ENCODE measurements at regions not wholly inside any gene's neighbourhood (a gene's known extent, or its start where the extent isn't known, plus 50 kb on each side); places are given as distances from the start of the nearest gene placed in this dataset.

DNA sequence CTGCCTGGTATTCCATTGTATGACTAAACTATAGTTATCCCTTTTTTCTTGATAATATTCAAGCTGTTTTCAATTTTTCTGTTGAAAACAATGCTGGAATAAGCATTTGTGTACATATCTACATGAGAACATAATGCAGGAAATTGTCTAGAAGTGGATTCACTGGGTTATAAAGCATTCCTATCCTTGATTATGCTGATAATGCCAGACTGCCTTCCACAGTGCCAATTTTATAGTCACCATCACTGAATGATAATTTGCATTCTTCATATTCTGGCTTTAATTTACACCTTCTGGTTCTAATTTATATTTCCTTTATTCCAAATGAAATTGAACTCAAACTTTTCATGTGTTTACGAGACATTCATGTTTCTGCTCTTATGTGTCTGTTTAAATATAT lies 651.0 kb upstream of the PLXNA2 start:
- Histone ChIP-seq H3K4me3 (no peak overlapping the region), H3K27me3 (ENCODE audit: low read depth) (no peaks in the 10 kb centered on the region), H3K9me3 (no peaks in the 10 kb centered on the region), H3K4me1 (no peaks in the 10 kb centered on the region), H3K36me3 (replicated peaks) (no peaks in the 10 kb centered on the region)
- in situ Hi-C loops (cut with MboI; ENCODE audit: low sequenced_read_pairs) = no loop called here
- no peak for DNase-seq (ENCODE audit: low spot score in 2 of 2)

DNA sequence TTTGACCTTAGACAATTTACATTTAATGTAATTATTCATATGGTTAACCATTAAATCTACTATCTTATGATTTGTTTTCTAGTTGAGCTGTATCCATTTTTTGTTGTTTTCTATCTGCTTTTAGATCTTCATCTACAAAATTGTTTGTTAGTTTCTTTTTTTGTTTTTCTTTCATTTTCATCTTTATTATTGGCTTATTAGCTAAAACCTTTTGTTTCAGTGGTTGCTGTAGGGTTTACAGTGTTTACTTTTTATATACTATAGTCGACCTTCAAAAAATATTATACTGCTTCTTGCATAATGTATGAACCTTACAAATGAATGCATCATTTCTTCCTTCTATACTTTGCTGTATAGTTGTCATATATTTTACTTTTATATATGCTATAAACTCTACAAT lies 651.6 kb upstream of the PLXNA2 start:
- Histone ChIP-seq H3K36me3 (replicated peaks) (no peaks in the 10 kb centered on the region), H3K27me3 (ENCODE audit: low read depth) (no peaks in the 10 kb centered on the region), H3K4me3 (no peak overlapping the region), H3K9me3 (no peaks in the 10 kb centered on the region), H3K4me1 (no peaks in the 10 kb centered on the region)
- in situ Hi-C loops (cut with MboI; ENCODE audit: low sequenced_read_pairs) = no loop called here
- no peak for DNase-seq (ENCODE audit: low spot score in 2 of 2)

DNA sequence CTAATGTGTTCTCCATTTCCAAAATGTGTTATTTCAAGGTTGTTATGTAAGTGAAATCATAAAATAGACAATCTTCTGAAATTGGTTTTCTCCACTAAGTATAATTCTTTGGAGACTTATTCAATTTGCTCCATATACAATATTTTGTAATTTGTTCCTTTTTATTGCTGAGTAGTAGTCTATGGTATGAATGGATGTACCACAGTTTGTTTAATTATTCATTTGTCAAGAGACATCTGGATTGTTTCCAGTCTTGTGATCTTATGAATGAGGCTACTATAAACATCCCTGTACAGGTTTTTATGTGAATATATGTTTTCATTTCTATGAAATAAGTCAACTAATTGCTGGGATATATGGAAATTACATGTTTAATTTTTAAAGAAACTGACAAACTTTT lies 652.6 kb upstream of the PLXNA2 start:
- Histone ChIP-seq H3K4me3 (no peak overlapping the region), H3K36me3 (replicated peaks) (no peaks in the 10 kb centered on the region), H3K4me1 (no peaks in the 10 kb centered on the region), H3K27me3 (ENCODE audit: low read depth) (no peaks in the 10 kb centered on the region), H3K9me3 (no peaks in the 10 kb centered on the region)
- in situ Hi-C loops (cut with MboI; ENCODE audit: low sequenced_read_pairs) = no loop called here
- DNase-seq (ENCODE audit: low spot score in 2 of 2) = no peak

DNA sequence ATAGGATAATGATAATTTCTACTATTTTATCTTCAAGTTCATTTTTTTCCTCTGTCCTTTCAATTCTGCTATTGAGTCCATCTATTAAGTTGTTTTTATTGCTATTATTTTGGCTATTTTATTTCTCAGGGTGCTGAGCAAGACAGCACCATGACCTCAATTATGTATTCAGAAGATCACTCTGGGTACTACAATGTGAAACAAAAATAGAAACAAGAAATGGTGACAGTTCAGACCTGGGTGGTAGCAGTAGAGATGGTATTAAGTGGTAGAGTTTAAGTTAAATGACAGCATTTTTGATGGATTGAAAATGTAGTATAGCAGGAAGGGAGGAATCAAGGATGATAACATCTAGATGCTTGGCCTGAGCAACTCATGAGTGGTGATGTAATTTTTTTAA lies 655.3 kb upstream of the PLXNA2 start:
- Histone ChIP-seq H3K36me3 (replicated peaks) (no peaks in the 10 kb centered on the region), H3K4me3 (no peak overlapping the region), H3K4me1 (no peaks in the 10 kb centered on the region), H3K9me3 (no peaks in the 10 kb centered on the region), H3K27me3 (ENCODE audit: low read depth) (no peaks in the 10 kb centered on the region)
- DNase-seq (ENCODE audit: low spot score in 2 of 2) = no peak
- in situ Hi-C loops (cut with MboI; ENCODE audit: low sequenced_read_pairs) = no loop called here

DNA sequence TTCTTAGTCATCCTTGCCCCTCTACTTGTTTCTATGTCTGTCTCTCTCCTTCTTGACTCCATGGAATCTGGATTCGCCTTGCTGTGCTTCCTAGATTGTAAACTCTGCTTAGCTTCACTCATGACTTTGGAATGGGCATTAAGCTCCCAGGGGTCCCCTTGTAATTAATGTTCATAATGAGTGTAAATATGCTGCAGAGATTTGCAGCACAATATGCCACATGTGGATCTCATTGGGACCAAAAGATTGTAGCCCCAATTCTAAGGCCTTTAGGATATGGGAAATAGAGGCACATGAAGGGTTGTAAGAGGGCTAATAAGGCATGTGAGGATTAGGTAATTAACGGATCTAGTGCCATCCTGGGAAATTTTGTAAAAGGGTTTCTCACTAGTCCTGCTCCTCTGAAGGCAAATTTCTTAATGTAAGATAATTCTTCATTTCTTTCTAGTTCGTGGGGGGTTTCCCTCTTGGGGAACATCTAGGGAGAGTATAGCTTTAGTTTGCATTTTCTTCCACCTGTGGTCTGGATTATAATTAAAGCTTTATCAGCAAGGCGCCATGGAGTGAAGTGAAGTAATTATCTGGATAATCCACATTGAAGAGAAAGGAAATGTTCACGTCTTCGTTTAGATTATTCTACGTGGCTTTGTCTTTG lies 659.2 kb upstream of the PLXNA2 start:
- no peaks in the 10 kb centered on the region for H3K36me3 ChIP-seq (replicated peaks)
- H3K4me1 ChIP-seq = no peaks in the 10 kb centered on the region
- H3K9me3 ChIP-seq = no peaks in the 10 kb centered on the region
- no peak overlapping the region for H3K4me3 ChIP-seq
- H3K27me3 ChIP-seq (ENCODE audit: low read depth) = no peaks in the 10 kb centered on the region
- in situ Hi-C loops (cut with MboI; ENCODE audit: low sequenced_read_pairs) = no loop called here
- DNase-seq (ENCODE audit: low spot score in 2 of 2) = no peak

DNA sequence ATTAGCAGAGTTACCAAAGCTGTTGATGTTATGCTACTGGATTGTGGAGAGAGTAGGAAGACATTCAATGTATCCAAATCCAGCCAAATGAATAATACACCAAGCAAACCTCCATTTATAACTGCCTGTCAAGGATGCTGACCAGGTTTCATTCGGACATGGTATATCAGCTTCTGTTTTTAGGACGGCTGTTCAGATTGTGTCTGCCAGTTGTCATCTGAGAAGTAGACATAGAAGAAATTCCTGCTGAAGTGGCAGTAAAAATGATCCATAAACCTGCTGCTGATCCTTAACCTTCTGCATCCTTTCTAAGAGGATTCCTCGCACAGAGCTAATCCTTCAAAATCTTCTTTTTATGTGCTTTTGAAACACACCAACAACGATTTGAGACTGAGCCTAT lies 663.6 kb upstream of the PLXNA2 start:
- Histone ChIP-seq H3K36me3 (replicated peaks) (no peaks in the 10 kb centered on the region), H3K27me3 (ENCODE audit: low read depth) (no peaks in the 10 kb centered on the region; the same call in 1 of the 2 replicates), H3K4me3 (no peak overlapping the region), H3K4me1 (no peaks in the 10 kb centered on the region), H3K9me3 (no peaks in the 10 kb centered on the region)
- no peak for DNase-seq (ENCODE audit: low spot score in 2 of 2)
- in situ Hi-C loops (cut with MboI; ENCODE audit: low sequenced_read_pairs) = no loop called here

DNA sequence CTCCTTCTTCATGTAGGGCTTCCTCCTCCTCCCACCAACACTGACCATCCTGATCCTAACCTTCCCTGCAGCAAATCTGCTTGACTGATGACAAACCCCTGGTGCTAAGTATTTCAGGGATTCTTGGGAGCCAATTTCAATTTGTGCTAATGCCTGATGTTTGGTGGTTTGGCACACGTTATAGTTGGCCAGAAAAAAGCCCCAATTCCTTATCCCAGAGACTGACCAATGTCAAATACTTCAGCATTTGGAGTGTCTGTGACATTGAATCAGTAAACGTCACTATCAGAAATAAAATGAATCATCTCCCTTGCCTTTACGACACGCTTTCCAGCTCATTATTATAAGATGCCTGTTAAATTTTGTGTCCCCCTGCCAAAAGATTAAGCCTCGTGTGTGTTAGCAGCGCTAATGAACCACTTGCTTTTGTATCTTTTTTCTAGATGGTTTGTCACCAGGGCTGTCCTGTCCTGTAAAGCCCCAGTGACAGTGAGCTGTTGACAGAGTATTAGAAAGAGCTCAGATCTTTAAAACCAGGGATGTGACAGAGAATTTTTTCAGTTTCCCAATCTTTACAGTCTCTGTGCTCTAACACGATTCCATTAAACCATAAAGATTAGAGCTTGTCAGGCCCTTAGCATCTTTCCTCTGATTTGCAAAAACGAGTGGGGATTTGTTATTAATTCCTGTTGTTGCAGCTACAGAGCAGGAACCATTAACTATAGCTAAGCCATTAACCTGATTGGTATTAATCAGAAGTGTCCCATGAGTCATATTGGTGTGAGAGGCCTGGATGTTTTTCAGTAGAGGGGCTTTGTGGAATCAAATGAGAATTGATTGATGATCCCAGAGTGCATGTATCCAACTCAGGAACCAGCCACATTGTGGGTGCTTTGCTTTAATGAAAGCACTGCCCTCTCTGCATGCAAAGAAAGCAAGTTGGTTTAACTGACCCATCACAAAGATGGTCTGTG lies 665.1 kb upstream of the PLXNA2 start:
- DNase-seq (ENCODE audit: low spot score in 2 of 2) = no peak
- H3K9me3 ChIP-seq = no peaks in the 10 kb centered on the region
- H3K4me3 ChIP-seq = no peak overlapping the region
- no peaks in the 10 kb centered on the region for H3K4me1 ChIP-seq
- H3K36me3 ChIP-seq (replicated peaks) = no peaks in the 10 kb centered on the region
- no peaks in the 10 kb centered on the region; the same call in 1 of the 2 replicates for H3K27me3 ChIP-seq (ENCODE audit: low read depth)
- in situ Hi-C loops (cut with MboI; ENCODE audit: low sequenced_read_pairs) = no loop called here

DNA sequence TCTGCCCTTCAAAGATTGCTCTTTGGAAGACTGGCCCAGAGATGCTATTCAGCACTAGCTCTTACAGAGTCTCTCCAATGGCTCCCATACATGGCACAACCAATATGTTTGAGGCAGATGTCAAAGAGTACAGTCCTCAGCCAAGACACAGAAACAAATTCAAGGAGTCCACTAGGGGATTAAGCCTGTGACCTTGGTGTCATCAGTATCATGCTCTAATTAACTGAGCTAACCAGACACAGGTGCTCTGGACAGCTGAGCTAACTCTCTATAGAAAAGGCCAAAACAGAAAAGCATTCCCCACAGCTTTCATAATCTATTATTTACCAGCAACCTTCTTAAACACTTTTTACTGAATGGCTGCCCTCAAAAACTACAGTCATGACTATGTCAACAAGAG lies 666.0 kb upstream of the PLXNA2 start:
- Histone ChIP-seq H3K27me3 (ENCODE audit: low read depth) (no peaks in the 10 kb centered on the region; the same call in 1 of the 2 replicates), H3K36me3 (replicated peaks) (no peaks in the 10 kb centered on the region), H3K9me3 (no peaks in the 10 kb centered on the region), H3K4me1 (no peaks in the 10 kb centered on the region), H3K4me3 (no peak overlapping the region)
- in situ Hi-C loops (cut with MboI; ENCODE audit: low sequenced_read_pairs) = no loop called here
- DNase-seq (ENCODE audit: low spot score in 2 of 2) = no peak

DNA sequence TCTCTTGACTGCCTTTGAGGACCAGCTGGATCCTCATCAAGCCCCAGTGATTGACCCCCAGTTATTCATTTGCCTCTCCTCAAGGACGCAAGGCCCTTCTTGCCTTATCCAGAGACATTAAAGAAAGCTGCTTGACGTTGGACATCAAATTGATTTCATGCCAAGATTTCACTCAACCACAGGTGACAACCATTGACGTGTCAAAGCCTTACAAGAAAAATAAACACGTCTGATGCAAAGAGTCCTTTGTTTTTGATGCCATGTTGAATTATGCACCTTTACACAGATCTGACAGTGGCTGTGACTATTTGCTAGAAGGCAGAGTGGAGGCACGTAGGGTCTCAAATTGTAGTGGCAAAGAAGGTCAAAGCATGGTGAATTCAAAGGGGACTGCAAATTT lies 666.2 kb upstream of the CAMK1G start:
- H3K9me3 ChIP-seq = no peaks in the 10 kb centered on the region
- DNase-seq (ENCODE audit: low spot score in 2 of 2) = no peak
- no peaks in the 10 kb centered on the region for H3K4me1 ChIP-seq
- no peak overlapping the region for H3K4me3 ChIP-seq
- no peaks in the 10 kb centered on the region for H3K27me3 ChIP-seq (ENCODE audit: low read depth)
- in situ Hi-C loops (cut with MboI; ENCODE audit: low sequenced_read_pairs) = no loop called here
- no peaks in the 10 kb centered on the region for H3K36me3 ChIP-seq (replicated peaks)

DNA sequence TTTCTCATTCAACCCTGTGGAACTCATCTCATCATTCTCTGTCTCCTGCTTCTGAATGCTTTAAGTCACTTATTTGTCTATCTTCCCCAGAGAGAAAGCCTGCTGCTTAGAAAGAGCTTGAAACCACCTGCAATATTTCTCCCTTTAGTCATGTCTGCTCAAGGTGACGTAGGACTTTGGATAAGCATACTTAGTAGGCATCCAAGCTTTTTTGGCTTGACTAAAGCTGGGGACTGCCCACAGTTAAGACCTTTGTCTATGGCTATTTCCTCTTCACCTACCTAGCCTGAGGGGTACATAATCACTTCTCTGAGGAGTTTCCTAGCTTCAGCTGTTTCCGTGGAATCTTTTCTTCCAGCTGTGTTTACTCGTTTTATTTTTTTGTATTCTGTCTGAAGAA lies 665.8 kb upstream of the CAMK1G start:
- Histone ChIP-seq H3K27me3 (ENCODE audit: low read depth) (no peaks in the 10 kb centered on the region), H3K9me3 (no peaks in the 10 kb centered on the region), H3K36me3 (replicated peaks) (no peaks in the 10 kb centered on the region), H3K4me3 (no peak overlapping the region), H3K4me1 (no peaks in the 10 kb centered on the region)
- in situ Hi-C loops (cut with MboI; ENCODE audit: low sequenced_read_pairs) = no loop called here
- DNase-seq (ENCODE audit: low spot score in 2 of 2) = no peak

DNA sequence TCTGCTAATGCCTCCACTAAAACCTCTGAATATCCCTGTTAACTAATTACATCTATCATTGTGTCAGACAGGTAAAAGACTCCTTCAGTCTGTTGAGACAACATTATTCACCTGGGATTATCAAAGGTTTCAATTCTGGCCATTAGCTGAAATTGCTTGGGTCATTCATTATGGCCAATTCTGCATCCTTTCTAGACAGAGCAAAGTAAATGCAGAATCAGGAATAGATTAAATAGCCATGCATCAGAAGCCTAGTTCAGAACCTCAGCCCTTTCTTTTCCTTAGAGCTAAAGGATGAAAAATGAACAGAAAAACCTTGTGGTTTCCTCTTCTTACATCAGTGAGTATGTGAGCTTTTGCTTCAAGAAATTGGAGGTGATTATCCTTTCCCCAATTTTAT lies 665.4 kb upstream of the CAMK1G start:
- DNase-seq (ENCODE audit: low spot score in 2 of 2) = no peak
- in situ Hi-C loops (cut with MboI; ENCODE audit: low sequenced_read_pairs) = no loop called here
- Histone ChIP-seq H3K9me3 (no peaks in the 10 kb centered on the region), H3K27me3 (ENCODE audit: low read depth) (no peaks in the 10 kb centered on the region), H3K4me1 (no peaks in the 10 kb centered on the region), H3K4me3 (no peak overlapping the region), H3K36me3 (replicated peaks) (no peaks in the 10 kb centered on the region)

DNA sequence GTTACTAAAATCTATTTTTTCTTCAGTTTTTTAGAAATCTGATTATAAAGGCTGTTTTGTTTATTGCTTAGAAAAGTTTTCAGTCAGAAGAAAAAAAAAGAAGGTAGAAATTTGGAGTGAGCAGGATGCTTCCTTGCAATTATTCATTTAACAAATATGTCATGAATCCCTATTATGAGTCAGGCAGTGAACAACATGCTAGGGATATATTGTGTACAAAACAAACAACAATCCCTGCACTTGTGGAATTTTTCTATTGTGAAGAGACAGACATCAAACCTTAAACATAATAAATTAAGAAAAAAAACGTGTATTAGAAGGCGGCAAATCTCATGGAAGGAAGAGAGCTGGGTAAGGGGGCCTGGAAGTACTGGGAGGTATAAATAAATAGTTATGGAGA lies 664.1 kb upstream of the CAMK1G start:
- no peak overlapping the region for H3K4me3 ChIP-seq
- no peaks in the 10 kb centered on the region for H3K9me3 ChIP-seq
- no peak for DNase-seq (ENCODE audit: low spot score in 2 of 2)
- in situ Hi-C loops (cut with MboI; ENCODE audit: low sequenced_read_pairs) = no loop called here
- H3K27me3 ChIP-seq (ENCODE audit: low read depth) = no peaks in the 10 kb centered on the region
- H3K4me1 ChIP-seq = no peaks in the 10 kb centered on the region
- H3K36me3 ChIP-seq (replicated peaks) = no peaks in the 10 kb centered on the region

DNA sequence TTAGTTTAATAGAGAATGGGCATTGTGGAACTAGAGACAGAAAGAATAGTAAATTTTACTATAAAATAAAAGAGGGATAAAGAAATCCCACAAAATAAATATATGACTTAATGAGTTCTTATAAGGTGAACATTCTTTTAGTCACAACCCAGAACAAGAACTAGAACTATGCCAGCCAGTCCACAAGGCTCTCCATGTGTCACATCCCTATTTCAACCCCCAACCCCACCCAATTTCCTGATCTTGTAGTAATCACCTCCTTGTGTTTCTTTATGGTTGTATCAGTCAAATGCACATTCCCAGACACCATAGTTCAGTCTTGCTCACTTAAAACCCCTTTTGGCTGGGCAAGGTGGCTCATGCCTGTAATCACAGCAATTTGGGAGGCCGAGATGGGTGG lies 662.3 kb upstream of the CAMK1G start:
- Histone ChIP-seq H3K27me3 (ENCODE audit: low read depth) (no peaks in the 10 kb centered on the region), H3K4me1 (no peaks in the 10 kb centered on the region), H3K4me3 (no peak overlapping the region), H3K36me3 (replicated peaks) (no peaks in the 10 kb centered on the region), H3K9me3 (no peaks in the 10 kb centered on the region)
- no peak for DNase-seq (ENCODE audit: low spot score in 2 of 2)
- in situ Hi-C loops (cut with MboI; ENCODE audit: low sequenced_read_pairs) = no loop called here

DNA sequence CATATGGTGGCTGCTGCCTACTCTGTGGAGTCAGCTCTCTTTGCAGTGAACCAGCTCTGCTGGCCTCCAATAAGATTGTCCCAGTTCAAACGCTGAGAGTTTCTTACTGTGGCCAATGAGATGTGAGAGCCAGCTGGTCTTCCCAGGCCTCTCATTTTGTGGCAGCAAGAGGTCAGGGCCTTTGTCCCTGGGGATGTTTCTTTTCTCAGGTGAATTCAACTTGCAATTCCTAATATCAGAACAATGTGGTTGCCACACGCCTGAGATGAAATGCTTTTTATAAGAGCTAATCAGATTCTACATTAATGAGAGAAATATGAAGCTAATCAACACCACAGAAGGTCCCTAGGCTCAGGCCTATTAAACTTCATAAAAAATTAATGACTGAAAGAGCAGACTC lies 660.1 kb upstream of the CAMK1G start:
- Histone ChIP-seq H3K4me1 (no peaks in the 10 kb centered on the region), H3K36me3 (replicated peaks) (no peaks in the 10 kb centered on the region), H3K4me3 (no peak overlapping the region), H3K27me3 (ENCODE audit: low read depth) (no peaks in the 10 kb centered on the region), H3K9me3 (no peaks in the 10 kb centered on the region)
- in situ Hi-C loops (cut with MboI; ENCODE audit: low sequenced_read_pairs) = no loop called here
- no peak for DNase-seq (ENCODE audit: low spot score in 2 of 2)
